GM23338 (cell line): ENCODE measurements at regions not wholly inside any gene's neighbourhood (a gene's known extent, or its start where the extent isn't known, plus 50 kb on each side); places are given as distances from the start of the nearest gene placed in this dataset.

Experiments
- ATAC-seq: fragments of 200-7000 bp; cut with Tn5 transposase; 3 replicates; pipeline ENCODE4 v1.9.1; 2020
- DNase-seq: peaks from one replicate; pipeline ENCODE4 v3.0.0-alpha.2; 2015; ENCODE audit warnings: low spot score
- H2AFZ ChIP-seq: fragments of 200-600 bp; sonication (generic); 2 replicates; pipeline ENCODE4 v1.8.0; 2016; ENCODE audit warnings: antibody characterized with exemption, mild to moderate bottlenecking, moderate library complexity
- H3F3A ChIP-seq: fragments of 200-600 bp; sonication (generic); replicated peaks from 2 replicates; pipeline ENCODE4 v1.8.0; 2017; ENCODE audit warnings: antibody characterized with exemption, mixed run types, low read depth
- H3K27ac ChIP-seq: fragments of 200-600 bp; sonication (generic); 2 replicates; pipeline ENCODE4 v1.6.1; 2016; ENCODE audit warnings: low read depth
- H3K27me3 ChIP-seq: fragments of 200-600 bp; sonication (generic); 2 replicates; pipeline ENCODE4 v1.8.0; 2016; ENCODE audit warnings: mild to moderate bottlenecking, mixed run types, moderate library complexity; ENCODE audit not compliant: insufficient read depth
- H3K36me3 ChIP-seq: fragments of 200-600 bp; sonication (generic); 2 replicates; pipeline ENCODE4 v1.8.0; 2016; ENCODE audit warnings: mild to moderate bottlenecking; ENCODE audit not compliant: insufficient read depth
- H3K4me1 ChIP-seq: fragments of 200-600 bp; sonication (generic); 2 replicates; pipeline ENCODE4 v1.8.0; 2016; ENCODE audit warnings: mild to moderate bottlenecking, moderate library complexity; ENCODE audit not compliant: insufficient read depth
- H3K4me2 ChIP-seq: fragments of 200-600 bp; sonication (generic); 2 replicates; pipeline ENCODE4 v1.7.1; 2017; ENCODE audit warnings: mixed run types
- H3K4me3 ChIP-seq: fragments of 200-600 bp; sonication (generic); 2 replicates; pipeline ENCODE4 v1.6.1; 2016; ENCODE audit warnings: mixed run types
- H3K79me2 ChIP-seq: fragments of 200-600 bp; sonication (generic); replicated peaks from 2 replicates; pipeline ENCODE4 v1.8.0; 2017; ENCODE audit warnings: mild to moderate bottlenecking; ENCODE audit not compliant: insufficient read depth
- H3K9me2 ChIP-seq: fragments of 200-600 bp; sonication (generic); 2 replicates; pipeline ENCODE4 v1.8.0; 2017; ENCODE audit not compliant: insufficient read depth
- H4K20me1 ChIP-seq: fragments of 200-600 bp; sonication (generic); replicated peaks from 2 replicates; pipeline ENCODE4 v1.8.0; 2017; ENCODE audit warnings: mild to moderate bottlenecking; ENCODE audit not compliant: insufficient read depth
- H3K27ac Mint-ChIP-seq: 2 replicates; pipeline ENCODE4 v1.8.0; 2020; ENCODE audit warnings: inconsistent platforms, mild to moderate bottlenecking, moderate library complexity, mixed read lengths
- H3K27me3 Mint-ChIP-seq: 3 replicates; pipeline ENCODE4 v1.8.0; 2022; ENCODE audit warnings: low read depth, mild to moderate bottlenecking, moderate library complexity, mixed read lengths, inconsistent platforms; ENCODE audit not compliant: insufficient read depth, poor library complexity
- H3K36me3 Mint-ChIP-seq: 3 replicates; pipeline ENCODE4 v1.8.0; 2021; ENCODE audit warnings: low read depth, mild to moderate bottlenecking, inconsistent platforms, moderate library complexity, mixed read lengths
- H3K4me1 Mint-ChIP-seq: 3 replicates; pipeline ENCODE4 v1.8.0; 2020; ENCODE audit warnings: mild to moderate bottlenecking, inconsistent platforms, mixed read lengths
- H3K4me3 Mint-ChIP-seq: 3 replicates; pipeline ENCODE4 v1.8.0; 2021; ENCODE audit warnings: moderate library complexity, mild to moderate bottlenecking, inconsistent platforms, mixed read lengths
- H3K9me3 Mint-ChIP-seq: 3 replicates; pipeline ENCODE4 v1.8.0; 2020; ENCODE audit warnings: moderate library complexity, mild to moderate bottlenecking, inconsistent platforms, mixed read lengths
- CTCF ChIP-seq, 2 experiments: fragments of 200-600 bp in 1 of 2; sonication (generic) in 1 of 2; conservative IDR thresholded peaks; 2 replicates each; pipeline versions ENCODE4 v1.5.1 to v1.6.1; 2016 to 2017; ENCODE audit warnings: antibody characterized with exemption in 2 of 2, low read depth in 2 of 2, mild to moderate bottlenecking in 2 of 2, moderate library complexity in 1 of 2
- ETS1 ChIP-seq: IDR thresholded peaks from 2 replicates; pipeline ENCODE4 v1.6.1; 2016; ENCODE audit warnings: antibody characterized with exemption
- EZH2phosphoT487 ChIP-seq: fragments of 200-600 bp; sonication (generic); IDR thresholded peaks from one replicate; pipeline ENCODE4 v1.8.1; 2018; ENCODE audit warnings: antibody characterized with exemption; ENCODE audit not compliant: unreplicated experiment
- NANOG ChIP-seq: IDR thresholded peaks from 2 replicates; pipeline ENCODE4 v1.6.1; 2016; ENCODE audit warnings: antibody characterized with exemption, borderline replicate concordance
- POLR2AphosphoS5 ChIP-seq: IDR thresholded peaks from 2 replicates; pipeline ENCODE4 v1.6.1; 2016; ENCODE audit warnings: antibody characterized with exemption, low read depth
- REST ChIP-seq: IDR thresholded peaks from one replicate; pipeline ENCODE4 v1.6.1; 2018; ENCODE audit warnings: antibody characterized with exemption; ENCODE audit not compliant: unreplicated experiment

GRCh38 chr13:26836626-26837025 is 76.0 kb upstream of the GPR12 start:
- Mint-ChIP-seq H3K27me3 (peaks cover 5% of the 10 kb centered on the region), H3K4me3 (no peak overlapping the region), H3K27ac (no peak overlapping the region), H3K4me1 (peaks cover 17% of the 10 kb centered on the region), H3K9me3 (no peaks in the 10 kb centered on the region), H3K36me3 (no peaks in the 10 kb centered on the region)
- TF ChIP-seq EZH2phosphoT487 (no peak), REST (no peak), ETS1 (no peak)
- Histone ChIP-seq H3K36me3 (no peaks in the 10 kb centered on the region), H3K4me1 (peaks cover 5% of the 10 kb centered on the region; the same call in 1 of the 2 replicates), H4K20me1 (no peaks in the 10 kb centered on the region), H3K4me3 (no peak overlapping the region), H3K4me2 (no peak overlapping the region), H3K27ac (no peak overlapping the region), H3K79me2 (no peaks in the 10 kb centered on the region), H3K27me3 (no peaks in the 10 kb centered on the region), H3F3A (no peaks in the 10 kb centered on the region), H3K9me2 (no peaks in the 10 kb centered on the region), H2AFZ (no peak overlapping the region)
- ATAC-seq (no peak), DNase-seq (no peak)

- Mint-ChIP-seq H3K4me1 (peaks cover 12% of the 10 kb centered on the region), H3K27ac (no peak overlapping the region), H3K36me3 (no peaks in the 10 kb centered on the region), H3K9me3 (no peaks in the 10 kb centered on the region), H3K4me3 (no peak overlapping the region), H3K27me3 (peaks cover 8% of the 10 kb centered on the region)
- no peak overlapping the region for H3K27ac ChIP-seq
- H2AFZ ChIP-seq: peak overlapping the region; percentile 20; the same call in 1 of the 2 replicates
- H3K27me3 ChIP-seq: no peaks in the 10 kb centered on the region
- H3K79me2 ChIP-seq: no peaks in the 10 kb centered on the region
- H3F3A ChIP-seq: no peaks in the 10 kb centered on the region
- no peaks in the 10 kb centered on the region for H3K36me3 ChIP-seq
- H3K9me2 ChIP-seq: no peaks in the 10 kb centered on the region
- ATAC-seq: no peak
- H3K4me1 ChIP-seq: peaks cover 5% of the 10 kb centered on the region; the same call in 1 of the 2 replicates
- H4K20me1 ChIP-seq: no peaks in the 10 kb centered on the region
- TF ChIP-seq NANOG (no peak), POLR2AphosphoS5 (no peak)
- no peak overlapping the region for H3K4me3 ChIP-seq
- no peak overlapping the region for H3K4me2 ChIP-seq
- no peak for DNase-seq
Observed at GRCh38 chr13:26834646-26835045, 74.1 kb upstream of the GPR12 start.

GRCh38 chr13:26831336-26831908 is 70.8 kb upstream of the GPR12 start:
- DNase-seq: no peak
- H3K36me3 Mint-ChIP-seq: no peaks in the 10 kb centered on the region
- no peak for TF ChIP-seq CTCF (conservative IDR thresholded peaks at IDR 0.05; ENCODE audit: low read depth in 2 of 2)

More at GRCh38 chr13:26831336-26831908, 70.8 kb upstream of the GPR12 start:
- H3K4me2 ChIP-seq: no peak overlapping the region
- no peak overlapping the region for H3K4me3 ChIP-seq
- no peaks in the 10 kb centered on the region for H3K79me2 ChIP-seq
- H3K9me2 ChIP-seq: no peaks in the 10 kb centered on the region
- no peaks in the 10 kb centered on the region for H3K36me3 ChIP-seq
- peaks cover 8% of the 10 kb centered on the region for H3K27me3 Mint-ChIP-seq
- no peak overlapping the region for H3K27ac Mint-ChIP-seq
- peaks cover 12% of the 10 kb centered on the region for H3K4me1 Mint-ChIP-seq
- peaks cover 5% of the 10 kb centered on the region; the same call in 1 of the 2 replicates for H3K4me1 ChIP-seq
- no peak overlapping the region for H3K4me3 Mint-ChIP-seq
- no peaks in the 10 kb centered on the region for H3K27me3 ChIP-seq
- no peaks in the 10 kb centered on the region for H3K9me3 Mint-ChIP-seq
- no peaks in the 10 kb centered on the region for H3F3A ChIP-seq
- H4K20me1 ChIP-seq: no peaks in the 10 kb centered on the region
- no peak overlapping the region for H3K27ac ChIP-seq
- ATAC-seq: no peak
- H2AFZ ChIP-seq: no peak overlapping the region
